NB4 (cell line): ENCODE measurements at regions not wholly inside any gene's neighbourhood (a gene's known extent, or its start where the extent isn't known, plus 50 kb on each side); places are given as distances from the start of the nearest gene placed in this dataset.

Source experiments
- DNase-seq: peaks from one replicate; pipeline ENCODE4 v3.0.0; 2010; ENCODE audit warnings: low read depth
- H3K4me3 ChIP-seq: one replicate; pipeline ENCODE4 v1.5.1; 2011; ENCODE audit warnings: mild to moderate bottlenecking, low read depth, low read length, moderate library complexity
- CTCF ChIP-seq: IDR thresholded peaks from one replicate; pipeline ENCODE4 v1.5.1; 2012; ENCODE audit warnings: low read depth, low read length
- MAX ChIP-seq: IDR thresholded peaks from 2 replicates; pipeline ENCODE4 v1.6.1; 2011; ENCODE audit warnings: low read depth, low read length
- MYC ChIP-seq: IDR thresholded peaks from 2 replicates; pipeline ENCODE4 v1.6.1; 2011; ENCODE audit warnings: low read depth, low read length
- POLR2A ChIP-seq: IDR thresholded peaks from 2 replicates; pipeline ENCODE4 v1.6.1; 2011; ENCODE audit warnings: mild to moderate bottlenecking; ENCODE audit not compliant: insufficient read length; ENCODE audit errors: extremely low read depth

GRCh38 chr4:67236318-67236717 is 309.0 kb downstream of the CENPC start:
- TF ChIP-seq MYC = no peak
- TF ChIP-seq CTCF = no peak
- TF ChIP-seq MAX = no peak
- TF ChIP-seq POLR2A = no peak
- no peak overlapping the region for H3K4me3 ChIP-seq
- no peak for DNase-seq

GRCh38 chr4:67234296-67234695 is 311.0 kb downstream of the CENPC start:
- TF ChIP-seq POLR2A (no peak), MAX (no peak), CTCF (no peak), MYC (no peak)
- DNase-seq = no peak
- H3K4me3 ChIP-seq = no peak overlapping the region

GRCh38 chr4:67229148-67229547 is 316.2 kb downstream of the CENPC start:
- TF ChIP-seq CTCF (no peak), MYC (no peak), MAX (no peak), POLR2A (no peak)
- no peak for DNase-seq
- H3K4me3 ChIP-seq = no peak overlapping the region

GRCh38 chr4:67220861-67221260 is 324.4 kb downstream of the CENPC start:
- DNase-seq = no peak
- no peak overlapping the region for H3K4me3 ChIP-seq
- no peak for TF ChIP-seq CTCF
- TF ChIP-seq POLR2A = no peak
- no peak for TF ChIP-seq MAX
- TF ChIP-seq MYC = no peak

- no peak for TF ChIP-seq POLR2A
- no peak for TF ChIP-seq MAX
- no peak for TF ChIP-seq MYC
- no peak for TF ChIP-seq CTCF
- no peak for DNase-seq
- H3K4me3 ChIP-seq = no peak overlapping the region
Observed at GRCh38 chr4:67218883-67219282, 326.4 kb downstream of the CENPC start.

- no peak overlapping the region for H3K4me3 ChIP-seq
- no peak for TF ChIP-seq MYC
- TF ChIP-seq POLR2A = no peak
- TF ChIP-seq CTCF = no peak
- TF ChIP-seq MAX = no peak
- no peak for DNase-seq
Observed at GRCh38 chr4:67207941-67208441, 337.3 kb downstream of the CENPC start.
